ENCODE measurements at regions not wholly inside any gene's neighbourhood (a gene's known extent, or its start where the extent isn't known, plus 50 kb on each side); places are given as distances from the start of the nearest gene placed in this dataset.
A peak's percentile ranks its signal among the peaks of the same experiment; 100 is the strongest.

DNA sequence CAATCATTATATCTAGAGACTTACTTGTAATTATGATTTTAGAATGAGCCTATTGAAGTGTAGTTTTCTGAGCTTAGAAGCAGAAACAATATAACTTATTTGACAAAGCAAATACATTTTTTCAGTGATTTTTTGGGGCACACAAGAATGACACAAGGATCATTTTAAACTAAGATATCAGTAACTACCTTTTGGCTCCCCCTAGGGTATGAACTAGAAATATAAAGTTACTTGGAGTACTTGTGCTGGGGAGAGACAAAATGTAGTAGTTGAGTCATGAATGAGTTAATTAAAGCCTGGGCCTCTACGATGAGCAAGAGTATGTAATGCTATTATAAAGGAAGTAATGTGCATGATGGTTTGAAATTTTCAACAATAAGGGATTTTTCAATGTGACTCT lies 1244.1 kb upstream of the ACO1 start:
- CTCF ChIA-PET, result interaction anchor here (1.4 kb wide), 1 partner anchor 23 kb away, joined by 3 read pairs; no protein-coding TSS in a partner anchor
- peak; percentile 35 for DNase-seq (ENCODE audit: low spot score)
- POLR2A ChIA-PET (ENCODE audit: low non-redundant PET), result no interaction called here
- TF ChIP-seq CTCF (conservative IDR thresholded peaks at IDR 0.05; ENCODE audit: low read depth), result peak; percentile 36; the same call in 1 of the 2 replicates
- no peak overlapping the region for H3K27ac ChIP-seq

DNA sequence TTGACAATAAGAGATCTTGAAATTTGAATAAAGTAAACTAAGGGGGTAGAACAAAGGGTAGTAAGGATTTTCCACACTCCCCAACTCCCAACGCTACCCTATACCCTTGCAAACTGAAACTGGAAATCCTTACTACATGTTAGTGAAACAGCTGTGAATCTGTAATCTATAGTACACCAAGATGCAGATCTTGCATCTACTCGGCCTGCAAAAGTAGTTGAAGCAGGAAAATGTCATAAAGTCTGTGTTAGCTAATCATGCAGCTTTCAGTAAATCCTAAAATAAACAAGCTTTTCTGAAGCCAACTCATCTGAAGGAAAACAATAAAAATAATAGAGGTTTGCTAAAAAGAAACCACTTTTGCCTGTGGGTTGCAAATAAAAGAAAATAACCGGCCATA lies 1242.0 kb upstream of the ACO1 start:
- no peak for TF ChIP-seq CTCF (conservative IDR thresholded peaks at IDR 0.05; ENCODE audit: low read depth)
- POLR2A ChIA-PET (ENCODE audit: low non-redundant PET), result no interaction called here
- DNase-seq (ENCODE audit: low spot score), result no peak
- CTCF ChIA-PET, result interaction anchor here (1.0 kb wide), 1 partner anchor 8 kb away, joined by 3 read pairs; no protein-coding TSS in a partner anchor
- H3K27ac ChIP-seq, result no peak overlapping the region

DNA sequence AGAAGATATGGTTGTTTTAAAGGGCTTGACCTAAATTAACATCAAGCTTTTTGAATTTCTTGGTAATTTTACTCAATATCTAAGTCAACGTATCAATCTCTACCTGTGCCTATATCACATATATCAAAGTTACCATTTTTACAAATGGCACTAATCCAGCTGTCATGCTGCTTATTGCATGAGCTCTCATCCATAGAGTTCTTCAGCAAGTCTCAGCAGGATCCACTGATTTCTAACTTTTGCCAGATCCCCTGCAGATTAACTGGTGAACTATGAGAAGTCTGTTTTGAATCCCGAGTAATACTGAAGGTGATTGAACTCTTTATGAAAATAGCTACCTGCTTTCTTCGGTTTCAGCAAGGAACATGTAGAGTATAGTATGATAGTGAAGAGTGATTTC lies 1239.8 kb upstream of the ACO1 start:
- CTCF ChIA-PET, result no interaction called here
- TF ChIP-seq CTCF (conservative IDR thresholded peaks at IDR 0.05; ENCODE audit: low read depth), result no peak
- POLR2A ChIA-PET (ENCODE audit: low non-redundant PET), result no interaction called here
- H3K27ac ChIP-seq, result no peak overlapping the region
- no peak for DNase-seq (ENCODE audit: low spot score)

DNA sequence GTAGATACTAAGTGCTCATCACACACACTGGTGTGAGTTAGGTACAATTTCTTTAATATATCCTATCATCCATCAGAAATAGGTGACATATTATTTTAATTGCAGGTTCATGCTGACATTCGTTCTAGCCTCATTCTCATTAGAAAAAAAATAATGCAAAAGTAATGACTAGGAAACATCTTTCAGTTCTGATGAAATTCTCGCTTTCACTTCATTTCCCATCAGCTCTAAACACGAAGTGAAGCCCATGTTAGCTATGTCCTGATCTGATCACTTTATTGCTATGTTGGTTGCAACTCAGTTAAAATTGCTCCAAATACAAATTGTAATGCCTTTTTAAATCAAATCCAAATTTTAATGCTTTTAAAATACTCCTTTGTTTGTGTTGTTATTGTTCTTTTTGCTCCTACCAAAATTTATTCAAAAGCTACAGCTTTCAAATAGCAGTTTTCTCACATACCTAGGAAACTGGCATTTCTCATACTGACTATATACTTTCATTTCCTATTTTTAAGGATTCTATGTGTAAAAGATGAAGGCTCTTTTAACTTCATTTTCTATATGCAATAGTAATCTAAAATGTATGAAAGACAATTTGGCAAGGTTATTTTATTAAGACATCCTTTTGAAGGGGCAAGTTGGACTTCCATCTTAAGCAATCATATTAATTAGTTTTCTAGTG lies 1237.8 kb upstream of the ACO1 start:
- H3K27ac ChIP-seq, result no peak overlapping the region
- TF ChIP-seq CTCF (conservative IDR thresholded peaks at IDR 0.05; ENCODE audit: low read depth), result no peak
- no peak for DNase-seq (ENCODE audit: low spot score)
- ChIA-PET POLR2A (ENCODE audit: low non-redundant PET) (no interaction called here), CTCF (no interaction called here)

GRCh38 chr9:31153250-31153840 lies 1231.1 kb upstream of the ACO1 start:
- ChIA-PET POLR2A (ENCODE audit: low non-redundant PET) (no interaction called here), CTCF (interaction anchor here (0.6 kb wide), 1 partner anchor 159 kb away, joined by 3 read pairs; no protein-coding TSS in a partner anchor)
- TF ChIP-seq CTCF (conservative IDR thresholded peaks at IDR 0.05; ENCODE audit: low read depth), result no peak

DNA sequence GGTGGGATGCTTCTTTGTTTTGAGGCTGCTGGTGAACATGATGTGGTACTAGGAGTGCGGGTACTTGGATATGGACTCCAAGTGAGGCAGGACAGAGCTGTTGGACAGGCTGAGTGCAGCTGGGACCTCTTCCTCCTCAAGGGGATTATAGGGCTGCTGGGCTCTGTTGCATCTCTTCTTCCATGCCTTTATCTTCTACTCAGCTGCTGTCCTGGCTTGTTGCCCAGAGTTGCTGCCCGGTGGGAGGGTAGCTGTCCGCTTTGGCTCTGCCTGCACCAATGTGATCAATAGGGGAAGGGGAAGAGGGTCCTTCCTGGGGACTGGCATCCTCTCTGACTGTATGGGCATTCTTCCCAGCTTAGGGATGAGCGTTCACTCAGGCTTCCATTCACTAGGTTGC lies 1217.9 kb upstream of the ACO1 start:
- no peak for DNase-seq (ENCODE audit: low spot score)
- TF ChIP-seq CTCF (conservative IDR thresholded peaks at IDR 0.05; ENCODE audit: low read depth), result no peak
- H3K27ac ChIP-seq, result no peak overlapping the region
- CTCF ChIA-PET, result no interaction called here
- POLR2A ChIA-PET (ENCODE audit: low non-redundant PET), result no interaction called here

More at GRCh38 chr9:31153250-31153840, 1231.1 kb upstream of the ACO1 start:
- no peak for DNase-seq (ENCODE audit: low spot score)
- no peak overlapping the region for H3K27ac ChIP-seq

Data from RWPE1 (cell line).